ENCODE measurements at regions not wholly inside any gene's neighbourhood (a gene's known extent, or its start where the extent isn't known, plus 50 kb on each side); places are given as distances from the start of the nearest gene placed in this dataset. TPM values are rescaled to one million over a fixed set of nuclear protein-coding genes. Genes with fewer than 3 reads are reported as not detected.

DNA sequence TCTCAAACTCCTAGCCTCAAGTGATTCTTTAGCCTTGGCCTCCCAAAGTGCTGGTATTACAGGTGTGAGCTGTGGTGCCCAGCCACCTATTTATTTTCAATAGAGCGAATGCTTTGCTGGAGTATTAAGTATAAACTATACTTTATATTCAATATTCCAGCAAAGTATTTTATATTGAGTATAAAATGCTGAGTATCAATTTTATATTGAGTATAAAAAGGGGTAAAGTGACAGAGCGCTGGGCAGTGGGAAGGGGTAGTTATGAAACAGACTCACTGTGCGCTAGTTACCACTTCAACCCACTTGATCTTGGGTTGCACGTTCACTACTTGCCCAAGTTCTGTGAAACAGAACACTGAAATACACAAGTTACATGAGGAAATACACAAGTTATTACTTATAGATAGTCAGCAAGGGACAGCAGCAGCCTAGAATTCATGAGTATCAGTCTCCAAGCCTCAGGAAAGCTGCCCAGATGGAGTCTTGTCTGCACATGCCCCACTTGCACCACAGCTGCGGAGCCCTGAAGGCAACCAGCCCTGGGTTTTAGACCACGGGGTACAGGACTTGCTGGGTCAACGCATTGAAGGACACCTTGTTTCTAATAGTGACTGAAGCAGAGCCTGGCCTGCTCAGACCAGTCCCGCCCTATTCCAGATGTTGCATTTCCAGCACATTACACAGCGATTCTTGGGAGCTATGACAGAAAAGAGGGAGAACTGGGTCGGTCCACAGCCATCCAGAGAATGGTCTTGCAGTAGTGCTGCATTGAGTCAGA is 51.6 kb upstream of the SYT13 start:
- Histone ChIP-seq H3K4me3 (no peak overlapping the region), H3K4me1 (ENCODE audit: insufficient read depth) (peaks cover 3% of the 10 kb centered on the region), H3K36me3 (no peaks in the 10 kb centered on the region), H3K27me3 (no peaks in the 10 kb centered on the region), H3K27ac (no peak overlapping the region), H3K9me3 (no peaks in the 10 kb centered on the region)
- no peak for DNase-seq
- intact Hi-C loops (cut with DNase I), result loop anchor here in 2 of 4 donors (10.0 kb wide), 2 partner anchors 403 to 437 kb away; no protein-coding TSS in a partner anchor
- TF ChIP-seq, protein P1, sequence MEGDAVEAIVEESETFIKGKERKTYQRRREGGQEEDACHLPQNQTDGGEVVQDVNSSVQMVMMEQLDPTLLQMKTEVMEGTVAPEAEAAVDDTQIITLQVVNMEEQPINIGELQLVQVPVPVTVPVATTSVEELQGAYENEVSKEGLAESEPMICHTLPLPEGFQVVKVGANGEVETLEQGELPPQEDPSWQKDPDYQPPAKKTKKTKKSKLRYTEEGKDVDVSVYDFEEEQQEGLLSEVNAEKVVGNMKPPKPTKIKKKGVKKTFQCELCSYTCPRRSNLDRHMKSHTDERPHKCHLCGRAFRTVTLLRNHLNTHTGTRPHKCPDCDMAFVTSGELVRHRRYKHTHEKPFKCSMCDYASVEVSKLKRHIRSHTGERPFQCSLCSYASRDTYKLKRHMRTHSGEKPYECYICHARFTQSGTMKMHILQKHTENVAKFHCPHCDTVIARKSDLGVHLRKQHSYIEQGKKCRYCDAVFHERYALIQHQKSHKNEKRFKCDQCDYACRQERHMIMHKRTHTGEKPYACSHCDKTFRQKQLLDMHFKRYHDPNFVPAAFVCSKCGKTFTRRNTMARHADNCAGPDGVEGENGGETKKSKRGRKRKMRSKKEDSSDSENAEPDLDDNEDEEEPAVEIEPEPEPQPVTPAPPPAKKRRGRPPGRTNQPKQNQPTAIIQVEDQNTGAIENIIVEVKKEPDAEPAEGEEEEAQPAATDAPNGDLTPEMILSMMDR (IDR thresholded peaks at IDR 0.05), result no peak
- TF ChIP-seq POLR2A (IDR thresholded peaks at IDR 0.05), result no peak
- TF ChIP-seq EP300 (IDR thresholded peaks at IDR 0.05), result no peak
- 90 to 93% (median 91%) methylated on average over 10 of the region's 10 CpGs for WGBS, 3 donors

DNA sequence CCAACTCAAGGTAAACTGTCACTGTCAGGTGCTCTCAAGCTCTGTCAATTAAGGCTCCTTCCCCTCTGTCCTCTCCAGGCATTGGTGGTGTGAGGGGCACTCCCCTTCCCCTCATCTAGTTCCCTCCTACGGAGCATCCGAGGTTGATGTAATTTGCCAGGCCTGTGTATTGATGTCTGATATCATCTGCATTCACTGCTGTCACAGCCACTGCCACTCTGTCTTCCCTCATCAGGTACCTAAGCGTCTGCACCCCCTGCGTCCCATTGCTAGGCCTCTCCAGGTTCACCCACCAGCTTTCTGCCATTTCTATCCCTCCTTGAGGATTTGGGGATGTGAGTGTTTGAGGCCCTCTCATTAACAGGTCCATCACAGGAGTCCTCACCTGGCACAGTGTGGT is 50.0 kb upstream of the SYT13 start:
- Histone ChIP-seq H3K4me1 (ENCODE audit: insufficient read depth) (peaks cover 4% of the 10 kb centered on the region), H3K4me3 (no peak overlapping the region), H3K27me3 (no peaks in the 10 kb centered on the region), H3K9me3 (no peaks in the 10 kb centered on the region), H3K27ac (no peak overlapping the region), H3K36me3 (no peaks in the 10 kb centered on the region)
- WGBS, 3 donors, result 86 to 90% (median 87%) methylated on average over 4 of the region's 4 CpGs
- DNase-seq, result no peak
- TF ChIP-seq, protein P1 (IDR thresholded peaks at IDR 0.05), result no peak
- no peak for TF ChIP-seq POLR2A (IDR thresholded peaks at IDR 0.05)
- TF ChIP-seq EP300 (IDR thresholded peaks at IDR 0.05), result no peak
- intact Hi-C loops (cut with DNase I), result loop anchor here in 2 of 4 donors (10.0 kb wide), 2 partner anchors 401 to 439 kb away; no protein-coding TSS in a partner anchor

Small RNA genes lying in the stretch of these regions (small RNA-seq; reads per million reads assigned to genes)
- gene AC103855.4, result not detected
